NCI-H146 (cell line): ENCODE measurements at regions not wholly inside any gene's neighbourhood (a gene's known extent, or its start where the extent isn't known, plus 50 kb on each side); places are given as distances from the start of the nearest gene placed in this dataset.

Experiments
- DNase-seq: peaks from one replicate; lab custom pipeline; 2025; lab: John Stamatoyannopoulos, UW

DNA sequence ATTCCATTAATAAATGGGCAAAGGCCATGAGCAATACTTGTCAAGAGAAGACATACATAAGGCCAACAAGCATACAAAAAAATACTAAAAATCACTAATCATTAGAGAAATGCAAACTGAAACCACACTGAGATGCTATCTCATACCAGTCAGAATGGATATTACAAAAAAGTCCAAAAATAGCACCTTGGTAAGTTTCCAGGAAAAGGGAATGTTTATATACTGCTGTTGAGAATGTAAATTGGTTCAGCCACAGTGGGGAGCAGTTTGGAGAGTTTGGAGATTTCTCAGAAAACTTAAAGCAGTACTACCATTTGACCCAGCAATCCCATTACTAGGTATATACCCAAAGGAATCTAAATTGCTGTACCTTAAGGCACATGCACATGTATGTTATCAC lies 467.7 kb downstream of the CDH11 start:
- DNase-seq = no peak

DNA sequence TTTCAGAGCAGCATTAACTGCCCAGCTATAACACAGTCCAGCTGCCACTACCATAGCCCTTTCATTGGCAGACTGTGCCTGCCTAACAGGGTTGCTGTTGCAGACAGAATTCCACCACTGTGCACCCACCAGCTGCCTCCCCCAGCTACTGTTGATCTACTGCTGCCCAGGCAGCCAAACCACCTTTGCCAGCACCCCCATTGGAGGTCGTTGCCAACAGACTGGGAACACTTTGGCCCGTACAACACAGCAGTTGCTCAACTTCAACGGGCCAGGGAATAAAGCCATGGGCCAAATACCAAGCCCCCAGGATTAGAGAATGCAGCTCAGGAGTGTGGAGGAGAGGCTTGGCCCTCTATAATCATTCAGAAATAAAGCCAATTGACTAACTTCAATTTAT lies 473.6 kb downstream of the CDH11 start:
- no peak for DNase-seq

DNA sequence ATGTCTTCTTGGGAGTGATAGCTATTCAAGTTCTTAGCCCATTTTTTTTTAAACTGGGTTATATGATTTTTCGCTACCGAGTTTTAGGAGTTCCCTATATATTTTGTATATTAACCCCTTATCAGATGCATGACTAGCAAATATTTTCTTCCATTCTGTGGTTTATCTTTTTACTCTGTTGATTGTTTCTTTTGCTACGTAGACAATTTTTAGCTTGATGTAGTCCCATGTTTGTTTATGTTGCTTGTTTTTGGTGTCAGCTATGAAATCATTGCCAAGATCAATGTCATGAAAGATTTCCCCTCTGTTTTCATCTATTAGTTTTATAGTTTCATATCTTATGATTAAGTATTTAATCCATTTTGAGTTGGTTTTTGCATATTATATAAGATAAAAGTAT lies 480.5 kb downstream of the CDH11 start:
- no peak for DNase-seq

DNA sequence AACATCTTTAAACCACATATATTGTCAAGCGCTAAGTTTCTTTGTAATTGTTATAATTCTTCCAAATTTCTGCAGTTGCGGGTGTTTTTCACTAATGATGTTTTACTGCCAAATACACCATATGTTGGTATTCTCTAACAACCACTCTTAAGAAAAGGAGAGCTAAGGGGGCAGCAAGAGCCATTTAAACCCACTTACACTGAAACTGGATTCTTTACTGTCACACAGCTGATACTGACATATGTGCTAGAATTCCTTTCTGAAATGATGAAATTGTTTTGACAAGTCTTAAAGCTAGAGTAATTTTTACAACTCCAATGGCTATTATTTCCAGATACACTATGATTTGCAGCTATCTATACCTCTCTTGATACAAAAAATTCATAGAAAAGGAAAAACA lies 483.1 kb downstream of the CDH11 start:
- no peak for DNase-seq

DNA sequence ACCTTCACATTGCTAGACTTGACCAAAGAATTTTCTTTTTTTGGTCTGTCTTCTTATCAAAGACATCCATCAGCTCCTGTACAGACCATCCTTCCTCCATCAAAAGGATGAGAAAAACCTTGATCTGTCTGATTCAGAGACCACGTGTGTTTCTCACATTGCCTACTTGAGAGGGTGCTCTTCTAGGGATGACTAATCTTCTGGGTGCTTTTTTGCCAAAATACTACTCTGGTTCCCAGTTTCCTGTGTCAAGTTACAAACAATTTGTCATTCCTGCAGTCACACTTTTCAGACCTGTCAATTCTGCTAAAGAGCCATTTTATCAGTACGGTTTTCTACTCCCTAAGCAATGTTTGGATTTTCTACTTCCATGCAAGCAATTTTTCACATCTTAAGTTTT lies 492.2 kb downstream of the CDH11 start:
- no peak for DNase-seq

DNA sequence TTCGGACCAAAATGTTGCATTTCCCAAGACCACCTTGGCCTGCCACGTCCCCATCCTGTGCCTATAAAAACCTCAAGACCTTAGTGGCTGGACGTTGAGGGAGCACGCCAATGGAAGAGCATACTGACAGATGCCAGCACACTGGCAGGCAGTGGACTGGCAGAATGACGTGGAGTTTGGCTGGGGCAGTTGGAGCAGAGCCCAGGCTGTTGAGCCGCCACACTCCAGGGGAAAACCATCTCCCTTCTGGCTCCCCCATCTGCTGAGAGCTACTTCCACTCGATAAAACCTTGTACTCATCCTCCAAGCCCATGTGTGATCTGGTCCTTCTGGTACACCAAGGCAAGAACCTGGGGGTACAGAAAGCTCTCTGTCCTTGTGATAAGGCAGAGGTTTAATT lies 494.1 kb downstream of the CDH11 start:
- DNase-seq = no peak

DNA sequence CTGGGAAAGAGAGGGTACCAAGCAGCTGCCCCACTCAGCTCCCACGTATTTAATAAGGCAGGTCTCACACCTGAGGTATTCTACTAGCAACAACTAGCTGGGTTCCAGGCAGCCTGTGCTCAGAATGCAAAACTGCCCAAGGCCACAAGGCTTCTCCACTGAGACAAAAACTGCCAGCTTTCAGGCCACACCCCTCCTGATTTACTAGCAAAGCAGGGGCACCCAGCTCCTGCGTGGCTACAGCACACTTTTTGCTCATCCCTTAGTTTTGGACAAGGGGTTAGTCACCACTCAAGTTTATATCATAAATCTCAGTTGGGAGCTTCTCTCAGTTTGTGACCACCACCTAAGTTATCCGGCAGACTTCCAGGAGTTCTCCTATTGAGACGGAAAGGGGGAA lies 494.6 kb downstream of the CDH11 start:
- DNase-seq = no peak

DNA sequence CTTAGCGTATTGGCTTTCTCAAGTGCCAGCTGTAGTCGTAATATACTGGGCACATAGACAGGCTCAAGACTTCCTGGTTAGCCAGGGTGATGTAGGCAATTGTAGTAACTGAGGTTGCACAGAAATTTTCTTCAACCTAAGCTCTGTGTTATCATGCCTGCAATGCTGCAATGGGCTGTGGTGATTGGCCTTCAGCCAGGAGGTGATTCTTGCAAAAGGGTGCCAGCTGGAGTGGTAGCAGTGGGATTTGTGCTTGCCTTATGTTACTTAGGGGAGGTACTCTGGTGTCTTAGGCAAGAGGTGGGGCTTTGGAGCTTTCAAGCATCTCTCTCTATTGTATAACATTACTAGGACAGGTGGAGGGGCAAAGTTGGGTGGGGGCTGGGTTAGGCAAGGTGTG lies 495.1 kb downstream of the CDH11 start:
- no peak for DNase-seq

DNA sequence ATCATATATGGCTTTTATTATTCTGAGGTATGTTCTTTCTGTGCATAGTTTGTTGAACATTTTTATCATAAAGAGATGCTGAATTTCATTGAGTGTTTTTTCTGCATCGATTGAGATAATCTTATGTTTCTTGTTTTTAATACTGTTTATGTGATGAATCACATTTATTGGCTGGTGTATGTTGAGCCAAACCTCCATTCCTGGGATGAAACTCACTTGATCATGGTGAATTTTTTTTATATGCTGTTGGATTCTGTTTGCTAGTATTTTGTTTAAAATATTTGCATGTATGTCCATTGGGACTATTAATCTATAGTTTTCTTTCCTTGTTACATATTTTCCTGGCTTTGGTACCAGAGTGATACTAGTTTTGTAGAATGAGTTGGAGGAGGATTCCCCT lies 500.2 kb downstream of the CDH11 start:
- DNase-seq = no peak

DNA sequence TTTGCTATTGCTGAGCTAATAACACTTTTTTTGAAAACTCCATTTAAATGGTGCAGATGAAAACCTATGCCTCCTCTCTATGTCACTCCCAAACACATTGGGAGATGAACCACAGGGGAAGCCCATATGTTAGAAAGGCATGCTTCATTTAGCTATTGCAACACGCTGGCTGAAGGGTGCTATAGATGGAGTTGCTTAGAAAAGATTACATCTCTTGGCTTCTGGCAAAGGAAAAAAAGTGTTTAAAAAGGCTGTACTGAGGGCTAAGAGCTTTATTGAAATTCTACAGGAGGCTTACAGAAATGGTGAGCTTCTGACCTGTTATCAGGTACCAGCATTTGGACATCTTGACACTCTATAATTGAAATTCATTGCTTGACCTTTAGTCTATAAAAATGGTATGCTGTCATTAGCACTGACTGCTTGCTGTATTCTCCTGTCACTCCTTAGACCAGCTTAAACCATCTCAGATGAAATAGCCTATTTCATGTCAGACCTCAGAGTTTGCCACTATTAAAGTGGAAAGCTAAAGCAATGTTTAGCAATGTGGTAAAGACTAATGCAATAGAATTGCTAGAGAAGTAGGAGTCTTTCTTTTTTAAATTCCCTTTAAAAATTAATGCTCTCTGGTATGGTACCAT lies 503.9 kb downstream of the CDH11 start:
- no peak for DNase-seq

DNA sequence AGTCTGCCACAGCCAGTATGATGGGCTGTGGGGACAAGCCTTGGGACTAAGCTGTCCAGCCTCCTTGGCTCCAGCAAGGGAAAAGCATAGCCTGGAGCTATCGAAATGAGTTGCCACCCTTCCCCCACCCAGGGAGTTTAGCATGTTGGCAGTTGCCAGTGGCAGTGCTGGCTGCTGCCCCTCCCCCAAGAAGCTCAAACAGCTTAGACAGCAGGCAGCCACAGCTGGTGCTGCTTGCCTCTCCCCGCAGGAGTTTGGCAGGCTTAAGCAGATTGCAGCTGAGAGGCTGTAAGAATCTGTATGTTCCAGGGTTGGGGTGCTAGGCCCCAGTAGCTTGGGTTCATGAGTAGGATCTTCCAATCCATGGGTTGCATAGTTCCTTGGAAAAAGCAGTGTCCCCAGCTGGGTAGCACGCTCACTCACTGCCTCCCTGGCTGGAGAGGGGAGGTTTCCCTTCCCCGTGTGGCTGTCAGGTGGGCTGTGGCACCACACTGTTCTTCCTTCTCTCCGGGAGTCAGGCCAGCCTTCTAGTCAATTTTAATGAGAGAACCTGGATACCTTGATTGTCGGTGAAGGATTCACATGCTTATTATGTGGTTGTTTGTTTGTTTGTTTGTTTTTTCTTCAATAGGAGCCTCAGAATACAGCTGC lies 506.1 kb downstream of the CDH11 start:
- DNase-seq = peak; percentile 24

DNA sequence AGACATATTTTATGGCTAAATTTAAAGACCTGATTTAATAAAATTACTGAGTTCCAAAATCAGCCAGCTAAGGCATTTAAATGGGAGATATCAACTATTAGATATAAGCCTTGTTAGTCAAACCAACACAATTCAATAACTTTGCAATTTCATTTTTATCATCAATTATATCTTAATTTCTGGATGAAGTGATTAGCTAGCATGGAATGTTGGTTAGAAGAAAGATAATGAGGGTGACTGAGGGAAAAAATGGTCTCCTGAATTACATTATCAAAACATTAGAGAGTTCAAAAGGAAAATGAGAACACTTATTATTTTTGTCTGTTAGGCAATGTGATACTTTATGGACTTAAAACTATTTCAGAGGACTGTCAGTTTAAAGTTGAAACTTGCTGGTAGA lies 525.7 kb downstream of the CDH11 start:
- no peak for DNase-seq

DNA sequence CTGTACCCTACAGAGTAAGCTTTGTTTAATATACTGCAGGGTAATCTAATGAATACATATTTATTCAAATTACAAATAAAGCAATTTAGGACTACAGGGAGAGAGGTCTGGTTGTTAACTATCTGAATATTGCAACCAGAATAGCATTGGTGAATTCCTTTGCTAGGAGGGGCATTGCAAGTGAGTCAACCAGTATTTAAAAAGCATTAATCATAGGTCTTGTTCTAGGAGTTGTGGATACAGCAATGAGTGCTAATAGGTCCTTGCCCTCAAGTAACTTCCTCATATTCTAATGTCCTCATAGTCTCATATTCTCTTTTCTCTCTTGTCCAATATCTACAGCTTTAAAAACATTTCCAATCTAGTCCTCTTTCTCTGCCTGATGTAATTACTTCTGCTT lies 531.4 kb downstream of the CDH11 start:
- no peak for DNase-seq

DNA sequence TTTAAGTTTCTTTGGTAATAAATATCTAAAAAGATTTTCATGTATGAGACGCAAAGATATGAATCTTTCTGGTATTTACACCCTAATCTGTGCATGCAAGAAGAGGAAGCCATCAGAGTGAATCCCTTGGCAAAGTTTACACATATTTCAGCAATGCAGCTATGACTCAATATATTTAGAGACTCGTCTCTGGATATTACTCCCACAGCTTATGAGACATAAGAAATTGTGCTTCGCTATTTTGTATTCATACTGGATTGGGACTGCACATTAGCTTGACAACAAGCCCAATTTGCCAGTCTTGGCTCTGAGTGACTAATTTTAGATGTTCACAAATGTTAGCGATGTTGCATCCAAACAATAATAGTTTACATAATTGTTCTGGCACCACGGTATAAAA lies 532.0 kb downstream of the CDH11 start:
- DNase-seq = no peak

DNA sequence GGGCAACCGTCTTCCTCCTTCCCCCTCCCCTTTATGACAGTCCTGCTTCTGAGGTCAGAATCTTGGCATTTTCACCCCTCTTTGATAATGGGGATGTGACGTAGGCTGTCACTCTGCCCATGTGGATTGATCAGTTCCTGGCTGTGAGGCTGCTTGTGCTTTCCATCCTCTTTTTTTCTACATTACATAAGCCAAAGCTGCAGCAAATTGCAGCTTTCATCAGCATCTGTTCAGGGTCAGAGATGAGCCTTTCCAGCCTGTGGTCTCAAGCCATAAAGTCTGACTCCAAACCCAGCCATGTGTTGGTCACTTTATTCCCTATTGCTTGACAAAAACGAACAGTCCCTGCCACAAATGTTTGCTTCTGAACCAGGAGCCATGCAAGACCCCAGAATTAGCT lies 535.1 kb downstream of the CDH11 start:
- no peak for DNase-seq

DNA sequence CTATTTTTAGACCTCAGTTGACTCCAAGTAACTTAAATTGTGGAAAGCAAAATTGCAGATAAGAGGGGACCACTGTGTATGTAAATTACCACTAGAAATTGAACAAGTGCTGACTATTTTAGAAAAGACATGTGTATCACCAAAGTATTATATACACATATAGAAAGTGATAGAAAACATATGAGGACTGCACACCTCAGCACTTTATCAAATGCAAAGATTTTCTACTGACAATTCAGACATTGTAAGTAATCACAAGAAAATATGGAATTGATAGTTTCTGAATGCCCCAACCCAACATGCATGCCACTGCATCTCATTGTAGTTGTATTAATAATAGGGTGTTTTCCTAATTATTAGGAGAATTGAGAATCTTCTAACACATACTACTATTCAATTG lies 536.5 kb downstream of the CDH11 start:
- no peak for DNase-seq

DNA sequence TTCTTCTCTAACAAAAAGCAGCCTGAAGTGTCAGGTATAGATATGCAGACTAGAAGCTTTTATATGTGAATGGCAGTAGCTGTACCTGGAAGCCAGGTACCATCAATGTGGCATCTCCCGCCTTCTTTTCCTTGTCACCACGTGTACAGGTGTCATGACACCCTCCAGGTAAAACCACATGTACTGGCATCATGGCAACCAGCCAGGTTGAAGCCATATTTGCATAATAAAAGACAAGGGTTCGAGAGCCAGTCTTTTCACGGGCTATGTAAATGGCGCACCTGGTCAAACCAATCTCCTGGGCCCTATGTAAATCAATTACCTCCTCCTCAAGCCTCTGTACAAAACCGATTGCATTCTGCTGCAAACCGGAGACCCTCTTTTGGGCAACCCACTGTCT lies 541.3 kb downstream of the CDH11 start:
- DNase-seq = no peak

DNA sequence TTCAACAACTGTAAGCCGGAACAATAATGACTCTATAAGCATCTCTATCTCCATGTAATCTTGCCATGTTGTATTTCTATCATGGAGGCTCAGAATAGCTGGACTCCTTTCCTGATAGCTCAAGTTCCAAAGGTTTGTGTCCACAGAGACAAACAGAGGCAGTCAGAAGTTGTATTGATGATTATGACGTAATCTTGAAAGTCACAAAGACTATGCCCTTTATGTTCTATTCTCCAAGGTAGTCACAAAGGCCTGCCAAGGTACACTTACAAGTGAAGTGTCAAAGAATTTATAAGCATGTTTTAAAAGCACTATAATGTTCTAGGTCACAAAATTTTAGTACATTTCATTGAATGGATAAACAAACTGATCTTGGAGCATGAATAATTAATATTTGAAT lies 542.2 kb downstream of the CDH11 start:
- no peak for DNase-seq

DNA sequence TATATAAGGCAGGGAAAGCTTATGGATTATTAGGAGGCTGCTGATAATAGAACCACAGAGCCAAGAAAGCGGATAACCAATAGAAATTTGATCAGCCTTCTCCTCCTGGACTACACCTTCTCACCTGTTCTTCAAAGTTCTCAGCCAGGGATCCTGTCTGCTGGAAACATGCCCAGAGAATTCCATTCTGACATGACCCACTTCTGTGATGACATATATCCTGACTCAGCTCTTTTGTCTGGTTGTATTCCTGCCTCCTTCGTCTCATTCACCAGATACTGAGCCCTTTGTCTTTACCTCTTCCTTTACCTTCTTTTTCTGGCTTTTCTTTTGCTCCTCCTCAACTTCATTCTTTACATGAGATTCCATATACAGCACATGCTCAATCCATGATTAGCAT lies 576.1 kb downstream of the CDH11 start:
- no peak for DNase-seq

DNA sequence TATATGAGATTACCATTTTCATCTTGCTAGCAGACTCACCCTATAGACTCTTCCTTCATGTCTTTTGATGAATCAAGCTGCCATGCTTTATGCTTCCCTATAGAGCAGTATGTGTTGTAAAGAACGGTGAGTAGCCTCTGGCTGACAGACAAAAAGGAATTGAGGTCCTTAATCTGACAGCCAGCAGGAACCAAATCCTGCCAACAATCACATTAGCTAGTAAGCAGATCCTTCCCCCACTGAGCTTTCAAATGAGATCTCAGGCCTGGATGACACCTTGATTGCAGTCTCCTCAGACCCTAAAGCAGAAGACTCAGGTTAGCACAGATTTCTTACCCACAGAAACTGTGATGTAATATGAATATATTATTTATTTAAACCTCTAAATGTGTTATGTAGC lies 577.0 kb downstream of the CDH11 start:
- DNase-seq = no peak

DNA sequence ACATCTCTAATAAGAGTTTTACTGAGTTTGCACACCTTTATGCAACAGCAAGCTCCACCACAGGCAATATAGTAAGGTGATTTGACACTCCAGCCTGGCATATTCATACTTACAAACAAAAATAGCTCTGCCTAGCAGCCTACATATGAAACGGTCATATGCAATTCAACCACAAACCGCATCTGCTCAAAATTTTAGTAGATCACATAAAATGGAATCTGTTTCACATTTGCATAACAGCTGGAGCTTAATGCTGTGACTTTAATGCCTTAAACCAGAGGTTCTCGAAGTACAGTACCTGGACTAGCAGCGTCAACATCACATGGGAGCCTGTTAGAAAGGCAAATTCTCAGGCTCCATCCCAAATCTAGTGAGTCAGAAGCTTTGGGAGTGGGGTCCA lies 578.4 kb downstream of the CDH11 start:
- no peak for DNase-seq

DNA sequence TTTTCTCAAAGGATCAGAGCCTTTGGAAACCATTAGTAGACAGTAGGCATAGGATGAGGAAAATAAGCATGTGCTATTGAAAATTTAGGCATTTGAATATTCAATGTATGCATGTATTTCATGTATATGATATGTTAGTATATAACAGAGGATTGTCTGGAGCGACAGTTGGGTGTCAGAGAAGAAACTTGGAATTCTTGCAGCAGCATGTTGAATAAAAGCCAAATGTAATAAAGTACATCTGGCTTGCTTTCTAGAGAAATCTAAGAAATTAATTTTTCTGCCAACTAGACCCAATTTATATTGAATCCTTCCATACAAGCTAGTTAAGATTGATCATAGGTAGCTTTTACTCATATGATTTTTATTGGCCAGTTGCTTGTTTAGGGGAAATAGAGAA lies 578.8 kb downstream of the CDH11 start:
- DNase-seq = no peak

DNA sequence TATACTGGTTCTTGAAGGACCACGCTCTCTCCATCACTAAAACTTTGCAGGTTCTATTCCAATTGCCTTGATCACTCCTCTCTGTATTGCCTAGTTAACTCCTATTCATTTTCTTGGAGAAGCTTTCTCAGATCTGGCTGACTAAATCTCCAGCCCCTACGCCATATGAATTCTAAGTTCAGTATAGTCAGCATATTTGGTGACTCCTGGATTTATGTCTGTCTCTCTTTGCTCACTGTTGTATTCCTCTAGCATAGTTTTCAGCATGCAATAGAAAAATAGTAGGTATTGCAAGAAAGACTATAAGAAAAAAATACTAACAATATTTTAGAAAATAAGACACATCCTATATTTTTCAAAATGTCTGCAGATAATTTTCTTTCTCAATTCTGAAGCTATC lies 579.7 kb downstream of the CDH11 start:
- DNase-seq = no peak

DNA sequence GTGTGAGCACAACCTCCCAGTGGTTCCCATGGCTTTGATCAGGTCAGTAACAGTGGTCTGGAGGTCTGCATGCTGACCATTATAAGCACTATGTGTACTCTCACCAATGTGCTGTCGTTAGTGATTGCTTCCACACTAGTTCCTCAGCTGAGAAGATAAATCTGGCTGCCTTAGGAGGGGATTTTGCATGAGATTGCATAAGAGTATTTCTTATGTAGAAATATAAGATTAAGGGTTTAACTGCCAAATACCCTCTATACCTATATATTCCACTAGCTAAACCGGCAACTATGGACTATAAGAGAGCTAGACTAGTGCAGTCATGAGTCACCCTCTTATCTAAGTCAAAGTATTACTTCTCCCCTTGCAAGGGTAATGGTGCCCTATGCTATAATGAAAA lies 580.2 kb downstream of the CDH11 start:
- no peak for DNase-seq
